ENCODE measurements at regions not wholly inside any gene's neighbourhood (a gene's known extent, or its start where the extent isn't known, plus 50 kb on each side); places are given as distances from the start of the nearest gene placed in this dataset.
"Not testable (repeated sequence)": the region's sequence is repeated elsewhere in the genome, so short reads cannot be mapped to it uniquely, and the experiment has no call there.

- Histone ChIP-seq H3K9ac (no peak overlapping the region), H3F3A (ENCODE audit: insufficient read depth) (no peaks in the 10 kb centered on the region), H3K9me3 (ENCODE audit: low read depth) (no peaks in the 10 kb centered on the region), H3K36me3 (ENCODE audit: low read depth) (no peaks in the 10 kb centered on the region), H3K4me1 (ENCODE audit: insufficient read depth) (no peaks in the 10 kb centered on the region), H3K27me3 (replicated peaks; ENCODE audit: insufficient read depth) (no peaks in the 10 kb centered on the region), H4K20me1 (ENCODE audit: insufficient read depth) (no peaks in the 10 kb centered on the region), H2AFZ (no peak overlapping the region), H3K27ac (no peak overlapping the region), H3K9me2 (ENCODE audit: insufficient read depth) (no peaks in the 10 kb centered on the region), H3K4me2 (ENCODE audit: unreplicated experiment) (no peak overlapping the region), H3K4me3 (no peak overlapping the region), H3K79me2 (ENCODE audit: insufficient read depth) (no peaks in the 10 kb centered on the region)
- in situ Hi-C loops (cut with MboI): no loop called here
- WGBS, 2 experiments (ENCODE audit: low coverage in 1 of 2, low lambda C conversion rate in 2 of 2, missing lambda C conversion rate in 2 of 2): 0 to 4% methylated on average over 2 of the region's 2 CpGs
- TF ChIP-seq EZH2 (IDR thresholded peaks at IDR 0.05; ENCODE audit: insufficient read depth, poor library complexity, severe bottlenecking) (no peak), EZH2phosphoT487 (IDR thresholded peaks at IDR 0.05; ENCODE audit: insufficient read depth, low read depth) (no peak)
- DNase-seq: no peak
These were observed 1148.8 kb upstream of the ADGRL4 start for GRCh38 chr1:80155371-80155770.

- in situ Hi-C loops (cut with MboI): no loop called here
- TF ChIP-seq EZH2phosphoT487 (IDR thresholded peaks at IDR 0.05; ENCODE audit: insufficient read depth, low read depth): no peak
- TF ChIP-seq EZH2 (IDR thresholded peaks at IDR 0.05; ENCODE audit: insufficient read depth, poor library complexity, severe bottlenecking): no peak
- Histone ChIP-seq H3K9me2 (ENCODE audit: insufficient read depth) (no peaks in the 10 kb centered on the region), H3K27me3 (replicated peaks; ENCODE audit: insufficient read depth) (no peaks in the 10 kb centered on the region), H3K27ac (no peak overlapping the region), H3K9ac (no peak overlapping the region), H3K4me3 (no peak overlapping the region), H3K4me2 (ENCODE audit: unreplicated experiment) (no peak overlapping the region), H3K36me3 (ENCODE audit: low read depth) (no peaks in the 10 kb centered on the region), H3K79me2 (ENCODE audit: insufficient read depth) (no peaks in the 10 kb centered on the region), H3K4me1 (ENCODE audit: insufficient read depth) (no peaks in the 10 kb centered on the region), H3F3A (ENCODE audit: insufficient read depth) (no peaks in the 10 kb centered on the region), H2AFZ (no peak overlapping the region), H4K20me1 (ENCODE audit: insufficient read depth) (no peaks in the 10 kb centered on the region), H3K9me3 (ENCODE audit: low read depth) (no peaks in the 10 kb centered on the region)
- 20 to 28% methylated on average over 5 of the region's 5 CpGs for WGBS, 2 experiments (ENCODE audit: low coverage in 1 of 2, low lambda C conversion rate in 2 of 2, missing lambda C conversion rate in 2 of 2)
- no peak for DNase-seq
These were observed 1147.6 kb upstream of the ADGRL4 start for GRCh38 chr1:80154176-80154575.

- Histone ChIP-seq H2AFZ (no peak overlapping the region), H3K27ac (no peak overlapping the region), H3K4me2 (ENCODE audit: unreplicated experiment) (no peak overlapping the region), H3K79me2 (ENCODE audit: insufficient read depth) (no peaks in the 10 kb centered on the region), H3K27me3 (replicated peaks; ENCODE audit: insufficient read depth) (no peaks in the 10 kb centered on the region), H3K9ac (no peak overlapping the region), H3K4me3 (no peak overlapping the region), H3K9me3 (ENCODE audit: low read depth) (no peaks in the 10 kb centered on the region), H3K4me1 (ENCODE audit: insufficient read depth) (no peaks in the 10 kb centered on the region), H3K9me2 (ENCODE audit: insufficient read depth) (no peaks in the 10 kb centered on the region), H4K20me1 (ENCODE audit: insufficient read depth) (no peaks in the 10 kb centered on the region), H3K36me3 (ENCODE audit: low read depth) (no peaks in the 10 kb centered on the region), H3F3A (ENCODE audit: insufficient read depth) (no peaks in the 10 kb centered on the region)
- DNase-seq: no peak
- 60 to 72% methylated on average over 4 of the region's 4 CpGs for WGBS, 2 experiments (ENCODE audit: low coverage in 1 of 2, low lambda C conversion rate in 2 of 2, missing lambda C conversion rate in 2 of 2)
- in situ Hi-C loops (cut with MboI): no loop called here
- TF ChIP-seq EZH2phosphoT487 (IDR thresholded peaks at IDR 0.05; ENCODE audit: insufficient read depth, low read depth) (no peak), EZH2 (IDR thresholded peaks at IDR 0.05; ENCODE audit: insufficient read depth, poor library complexity, severe bottlenecking) (no peak)
These were observed 1147.2 kb upstream of the ADGRL4 start for GRCh38 chr1:80153762-80154161.

- Histone ChIP-seq H3K27me3 (replicated peaks; ENCODE audit: insufficient read depth) (no peaks in the 10 kb centered on the region), H3K36me3 (ENCODE audit: low read depth) (no peaks in the 10 kb centered on the region), H3K27ac (no peak overlapping the region), H3K9me3 (ENCODE audit: low read depth) (no peaks in the 10 kb centered on the region), H3K9ac (no peak overlapping the region), H3F3A (ENCODE audit: insufficient read depth) (no peaks in the 10 kb centered on the region), H3K4me3 (no peak overlapping the region), H3K79me2 (ENCODE audit: insufficient read depth) (no peaks in the 10 kb centered on the region), H3K4me1 (ENCODE audit: insufficient read depth) (no peaks in the 10 kb centered on the region), H4K20me1 (ENCODE audit: insufficient read depth) (no peaks in the 10 kb centered on the region), H2AFZ (no peak overlapping the region), H3K4me2 (ENCODE audit: unreplicated experiment) (no peak overlapping the region), H3K9me2 (ENCODE audit: insufficient read depth) (no peaks in the 10 kb centered on the region)
- WGBS, 2 experiments (ENCODE audit: low coverage in 1 of 2, low lambda C conversion rate in 2 of 2, missing lambda C conversion rate in 2 of 2): 0% methylated on average over 1 of the region's 1 CpG
- no peak for DNase-seq
- in situ Hi-C loops (cut with MboI): no loop called here
- TF ChIP-seq EZH2phosphoT487 (IDR thresholded peaks at IDR 0.05; ENCODE audit: insufficient read depth, low read depth) (no peak), EZH2 (IDR thresholded peaks at IDR 0.05; ENCODE audit: insufficient read depth, poor library complexity, severe bottlenecking) (no peak)
These were observed 1136.8 kb upstream of the ADGRL4 start for GRCh38 chr1:80143361-80143760.

- H3K27me3 ChIP-seq (replicated peaks; ENCODE audit: insufficient read depth); H3K9me3 ChIP-seq (ENCODE audit: low read depth); H3K9ac ChIP-seq; H2AFZ ChIP-seq; H3K79me2 ChIP-seq (ENCODE audit: insufficient read depth); H3F3A ChIP-seq (ENCODE audit: insufficient read depth); in situ Hi-C loops (cut with MboI); H4K20me1 ChIP-seq (ENCODE audit: insufficient read depth); H3K36me3 ChIP-seq (ENCODE audit: low read depth); H3K4me3 ChIP-seq; H3K27ac ChIP-seq; H3K9me2 ChIP-seq (ENCODE audit: insufficient read depth); H3K4me2 ChIP-seq (ENCODE audit: unreplicated experiment); DNase-seq; H3K4me1 ChIP-seq (ENCODE audit: insufficient read depth): not testable (repeated sequence)
- 58 to 60% methylated on average over 27 of the region's 27 CpGs for WGBS, 2 experiments (ENCODE audit: low coverage in 1 of 2, low lambda C conversion rate in 2 of 2, missing lambda C conversion rate in 2 of 2)
These were observed 1131.5 kb upstream of the ADGRL4 start for GRCh38 chr1:80137946-80138602.

Data from GM23248 (cell line).